Central memory CD8-positive, alpha-beta T cell (primary cell): ENCODE measurements at regions not wholly inside any gene's neighbourhood (a gene's known extent, or its start where the extent isn't known, plus 50 kb on each side); places are given as distances from the start of the nearest gene placed in this dataset.
A peak's percentile ranks its signal among the peaks of the same experiment; 100 is the strongest.

ENCODE experiments used
- ATAC-seq: fragments of 150-1000 bp; cut with Tn5 transposase; replicated peaks from 2 replicates; pipeline ENCODE4 v1.10.0; 2022; ENCODE audit warnings: mild to moderate bottlenecking, moderate FRiP score, moderate number of reproducible peaks; ENCODE audit not compliant: poor library complexity, severe bottlenecking; ENCODE audit errors: extremely low read depth
- DNase-seq, 2 donors: peaks; one replicate each; pipeline ENCODE4 v3.0.0; 2021; ENCODE audit warnings: low spot score in 2 of 2
- H3K27ac Mint-ChIP-seq: one replicate; pipeline ENCODE4 v1.8.0; 2022; ENCODE audit warnings: low read depth, mild to moderate bottlenecking, moderate library complexity, mixed read lengths
- H3K27me3 Mint-ChIP-seq: one replicate; pipeline ENCODE4 v1.8.0; 2022; ENCODE audit warnings: mixed read lengths
- H3K36me3 Mint-ChIP-seq: one replicate; pipeline ENCODE4 v1.8.0; 2022; ENCODE audit warnings: mild to moderate bottlenecking, moderate library complexity, mixed read lengths; ENCODE audit not compliant: insufficient read depth
- H3K4me1 Mint-ChIP-seq: one replicate; pipeline ENCODE4 v1.8.0; 2022; ENCODE audit warnings: mixed read lengths
- H3K4me3 Mint-ChIP-seq: one replicate; pipeline ENCODE4 v1.8.0; 2022; ENCODE audit warnings: mild to moderate bottlenecking, moderate library complexity, mixed read lengths
- H3K9me3 Mint-ChIP-seq: one replicate; pipeline ENCODE4 v1.8.0; 2022; ENCODE audit warnings: mixed read lengths

DNA sequence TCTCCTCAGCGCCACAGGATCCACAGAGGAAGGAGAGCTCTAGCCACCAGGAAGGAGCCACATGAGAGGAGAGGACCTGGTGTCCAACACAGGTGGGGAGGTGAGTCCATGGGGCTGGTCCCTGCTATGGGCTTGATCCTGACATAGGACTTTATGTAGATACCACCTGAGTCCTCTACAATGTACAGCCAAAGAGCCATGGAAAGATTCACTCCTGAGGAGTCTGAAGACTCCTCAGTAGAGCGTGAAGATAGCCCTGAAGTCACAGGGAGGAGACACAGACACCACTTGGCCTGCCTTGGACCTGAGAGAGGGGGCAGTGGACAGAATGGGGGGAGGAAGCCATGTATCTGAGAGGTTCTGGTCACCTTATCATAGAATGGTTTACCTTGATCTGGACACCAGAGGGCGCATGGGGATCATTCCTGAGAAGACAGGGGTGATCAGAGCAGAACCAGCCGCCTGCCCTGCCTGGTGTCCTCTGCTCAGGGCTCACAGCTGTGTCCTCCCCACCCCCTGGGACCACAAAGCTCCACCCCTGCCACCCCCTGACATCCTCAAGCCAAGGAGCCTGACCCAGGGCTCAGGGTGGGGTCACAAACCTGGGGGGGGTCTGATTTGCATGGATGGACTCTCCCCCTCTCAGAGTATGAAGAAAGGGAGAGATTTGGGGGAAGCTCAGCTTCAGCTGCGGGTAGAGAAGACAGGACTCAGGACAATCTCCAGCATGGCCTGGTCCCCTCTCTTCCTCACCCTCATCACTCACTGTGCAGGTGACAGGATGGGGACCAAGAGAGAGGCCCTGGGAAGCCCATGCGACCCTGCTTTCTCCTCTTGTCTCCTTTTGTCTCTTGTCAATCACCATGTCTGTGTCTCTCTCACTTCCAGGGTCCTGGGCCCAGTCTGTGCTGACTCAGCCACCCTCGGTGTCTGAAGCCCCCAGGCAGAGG lies 77.0 kb downstream of the ZNF280B start:
- H3K27me3 Mint-ChIP-seq, result peaks cover 48% of the 10 kb centered on the region
- DNase-seq, result peak in 1 of 2 donors; percentile 33
- H3K4me1 Mint-ChIP-seq, result no peaks in the 10 kb centered on the region
- H3K27ac Mint-ChIP-seq, result no peak overlapping the region
- H3K9me3 Mint-ChIP-seq, result no peaks in the 10 kb centered on the region
- ATAC-seq, result no peak
- no peak overlapping the region for H3K4me3 Mint-ChIP-seq
- no peaks in the 10 kb centered on the region for H3K36me3 Mint-ChIP-seq

DNA sequence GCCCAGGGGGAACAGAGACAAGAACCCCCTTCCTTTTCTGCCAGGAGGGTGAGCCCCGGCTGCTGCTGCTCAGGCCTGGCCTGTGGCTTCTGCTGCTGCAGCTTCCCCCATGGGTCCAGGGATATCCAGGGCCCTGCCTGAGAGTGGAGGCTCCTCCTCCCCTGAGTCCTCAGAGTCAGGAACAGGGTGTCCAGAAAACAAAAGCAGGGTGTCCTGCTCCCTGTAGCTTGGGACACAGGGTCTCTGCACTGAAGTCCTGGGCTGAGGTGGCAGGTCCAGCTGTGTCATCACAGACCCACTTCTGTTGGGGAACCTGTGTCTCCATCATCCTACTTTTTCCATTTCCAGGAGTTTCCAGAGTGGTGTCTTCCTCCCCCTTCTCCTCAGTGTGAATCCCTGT lies 76.1 kb downstream of the ZNF280B start:
- Mint-ChIP-seq H3K27ac (no peak overlapping the region), H3K4me3 (no peak overlapping the region), H3K27me3 (peaks cover 48% of the 10 kb centered on the region), H3K4me1 (no peaks in the 10 kb centered on the region), H3K36me3 (no peaks in the 10 kb centered on the region), H3K9me3 (no peaks in the 10 kb centered on the region)
- no peak for ATAC-seq
- DNase-seq, result no peak

- Mint-ChIP-seq H3K27ac (no peak overlapping the region), H3K36me3 (no peaks in the 10 kb centered on the region), H3K4me1 (no peaks in the 10 kb centered on the region), H3K4me3 (no peak overlapping the region), H3K27me3 (peaks cover 48% of the 10 kb centered on the region), H3K9me3 (no peaks in the 10 kb centered on the region)
- ATAC-seq (no peak), DNase-seq (no peak)
Measured at GRCh38 chr22:22432937-22433336, 75.6 kb downstream of the ZNF280B start.

GRCh38 chr22:22433770-22434169 lies 74.8 kb downstream of the ZNF280B start:
- DNase-seq (no peak), ATAC-seq (no peak)
- Mint-ChIP-seq H3K27me3 (peaks cover 51% of the 10 kb centered on the region), H3K4me1 (no peaks in the 10 kb centered on the region), H3K27ac (no peak overlapping the region), H3K36me3 (no peaks in the 10 kb centered on the region), H3K4me3 (no peak overlapping the region), H3K9me3 (no peaks in the 10 kb centered on the region)
